Right atrium auricular region (tissue), 2 donors: ENCODE measurements at regions not wholly inside any gene's neighbourhood (a gene's known extent, or its start where the extent isn't known, plus 50 kb on each side); places are given as distances from the start of the nearest gene placed in this dataset.

Source experiments
- DNase-seq: peaks from one replicate; pipeline ENCODE4 v3.0.0-alpha.2; 2019; ENCODE audit warnings: low spot score
- H3K27ac ChIP-seq, 2 donors: fragments of 200-600 bp; sonication (generic); 1 replicate in 1 of 2; 2 replicates in 1 of 2; pipeline ENCODE4 v1.5.1; 2016 to 2019
- H3K27me3 ChIP-seq, 2 donors: fragments of 200-600 bp; sonication (generic); one replicate each; pipeline versions ENCODE4 v1.5.1 to v1.6.0; 2017 to 2019
- H3K36me3 ChIP-seq: fragments of 200-600 bp; sonication (generic); one replicate; pipeline ENCODE4 v1.5.1; 2016
- H3K4me1 ChIP-seq, 2 donors: fragments of 200-600 bp; sonication (generic); one replicate each; pipeline versions ENCODE4 v1.5.1 to v1.6.0; 2017 to 2019
- H3K4me3 ChIP-seq, 2 donors: fragments of 200-600 bp; sonication (generic); 1 replicate in 1 of 2; 2 replicates in 1 of 2; pipeline ENCODE4 v1.5.1; 2017 to 2019; ENCODE audit warnings: mild to moderate bottlenecking in 1 of 2, moderate library complexity in 1 of 2
- H3K9me3 ChIP-seq, 2 donors: fragments of 200-600 bp; sonication (generic); one replicate each; pipeline ENCODE4 v1.5.1; 2019
- CTCF ChIP-seq, 2 donors: fragments of 200-600 bp; sonication (generic); IDR thresholded peaks; one replicate each; pipeline ENCODE4 v1.5.1; 2019; ENCODE audit warnings: antibody characterized with exemption in 2 of 2

GRCh38 chr13:71237332-71237731, 629.7 kb downstream of the DACH1 start:
- no peak for TF ChIP-seq CTCF (IDR thresholded peaks at IDR 0.05)

GRCh38 chr13:71219698-71220415, 647.1 kb downstream of the DACH1 start:
- Histone ChIP-seq H3K27me3 (no peaks in the 10 kb centered on the region), H3K9me3 (no peaks in the 10 kb centered on the region), H3K27ac (no peak overlapping the region), H3K36me3 (no peaks in the 10 kb centered on the region), H3K4me3 (no peak overlapping the region), H3K4me1 (no peaks in the 10 kb centered on the region)
- DNase-seq, result no peak
- TF ChIP-seq CTCF (IDR thresholded peaks at IDR 0.05), result no peak

More at GRCh38 chr13:71237332-71237731, 629.7 kb downstream of the DACH1 start:
- Histone ChIP-seq H3K4me3 (no peak overlapping the region), H3K27me3 (no peaks in the 10 kb centered on the region), H3K9me3 (no peaks in the 10 kb centered on the region), H3K27ac (no peak overlapping the region), H3K36me3 (no peaks in the 10 kb centered on the region), H3K4me1 (peaks cover 0 to 2% of the 10 kb centered on the region in 2 donors)
- DNase-seq, result no peak

- Histone ChIP-seq H3K9me3 (no peaks in the 10 kb centered on the region), H3K27ac (no peak overlapping the region), H3K36me3 (no peaks in the 10 kb centered on the region), H3K4me1 (no peaks in the 10 kb centered on the region), H3K4me3 (no peak overlapping the region), H3K27me3 (no peaks in the 10 kb centered on the region)
- TF ChIP-seq CTCF (IDR thresholded peaks at IDR 0.05), result no peak
- no peak for DNase-seq
Observed at GRCh38 chr13:71218960-71219359, 648.0 kb downstream of the DACH1 start.

- Histone ChIP-seq H3K4me3 (no peak overlapping the region), H3K36me3 (no peaks in the 10 kb centered on the region), H3K27me3 (no peaks in the 10 kb centered on the region), H3K27ac (no peak overlapping the region), H3K9me3 (no peaks in the 10 kb centered on the region), H3K4me1 (no peaks in the 10 kb centered on the region)
- no peak for TF ChIP-seq CTCF (IDR thresholded peaks at IDR 0.05)
- DNase-seq, result no peak
Observed at GRCh38 chr13:71217827-71218226, 649.2 kb downstream of the DACH1 start.

- TF ChIP-seq CTCF (IDR thresholded peaks at IDR 0.05), result no peak
- Histone ChIP-seq H3K4me1 (peaks cover 0 to 8% of the 10 kb centered on the region in 2 donors), H3K27ac (no peak overlapping the region), H3K9me3 (no peaks in the 10 kb centered on the region), H3K4me3 (no peak overlapping the region), H3K36me3 (no peaks in the 10 kb centered on the region), H3K27me3 (no peaks in the 10 kb centered on the region)
- no peak for DNase-seq
Observed at GRCh38 chr13:71214821-71215220, 652.2 kb downstream of the DACH1 start.

GRCh38 chr13:71214357-71214756, 652.6 kb downstream of the DACH1 start:
- Histone ChIP-seq H3K27ac (no peak overlapping the region), H3K27me3 (no peaks in the 10 kb centered on the region), H3K9me3 (no peaks in the 10 kb centered on the region), H3K4me1 (peaks cover 0 to 8% of the 10 kb centered on the region in 2 donors), H3K4me3 (no peak overlapping the region), H3K36me3 (no peaks in the 10 kb centered on the region)
- DNase-seq, result no peak
- TF ChIP-seq CTCF (IDR thresholded peaks at IDR 0.05), result no peak
